SK-N-SH (cell line): ENCODE measurements at regions not wholly inside any gene's neighbourhood (a gene's known extent, or its start where the extent isn't known, plus 50 kb on each side); places are given as distances from the start of the nearest gene placed in this dataset.

ENCODE experiments used
- CTCF ChIA-PET: fragments of 300-600, 350-600 bp; formaldehyde crosslinking; extraction: SDS; loops from one replicate; lab custom pipeline; 2021; lab: Yijun Ruan, JAX
- POLR2A ChIA-PET: fragments of 350-600 bp; sonication (Branson Sonifier 250); formaldehyde crosslinking; extraction: SDS; loops from one replicate; lab custom pipeline; 2020; ENCODE audit warnings: antibody characterized with exemption, inconsistent platforms; lab: Yijun Ruan, JAX
- DNase-seq: peaks from one replicate; pipeline ENCODE4 v3.0.0; 2012
- H2AFZ ChIP-seq: fragments of 200-600 bp; sonication (generic); 2 replicates; pipeline ENCODE4 v1.8.1; 2016; ENCODE audit warnings: antibody characterized with exemption, mild to moderate bottlenecking, low read depth
- H3F3A ChIP-seq: fragments of 200-600 bp; sonication (generic); replicated peaks from 2 replicates; pipeline ENCODE3; 2016; ENCODE audit warnings: antibody characterized with exemption, mild to moderate bottlenecking; ENCODE audit not compliant: insufficient read depth
- H3K27ac ChIP-seq, 2 experiments: fragments of 200-500 bp in 1 of 2; fragments of 200-600 bp in 1 of 2; sonication (Bioruptor generic) in 1 of 2; sonication (generic), shearing (Covaris generic) in 1 of 2; 2 replicates each; pipeline versions ENCODE4 v1.5.1 to v1.6.1; 2014 to 2016; ENCODE audit warnings: low read depth in 2 of 2, inconsistent platforms in 1 of 2, low read length in 1 of 2, mild to moderate bottlenecking in 1 of 2, mixed read lengths in 1 of 2
- H3K27me3 ChIP-seq: fragments of 200-600 bp; sonication (generic), shearing (Covaris generic); 2 replicates; pipeline ENCODE4 v1.6.1; 2016; ENCODE audit warnings: mixed run types; ENCODE audit not compliant: insufficient read depth
- H3K36me3 ChIP-seq, 2 experiments: fragments of 200-500 bp in 1 of 2; fragments of 200-600 bp in 1 of 2; sonication (Bioruptor generic) in 1 of 2; sonication (generic) in 1 of 2; replicated peaks in 1 of 2; 2 replicates each; pipeline versions ENCODE3 to v1.5.1; 2014 to 2016; ENCODE audit warnings: low read length in 1 of 2, mild to moderate bottlenecking in 1 of 2; ENCODE audit not compliant: insufficient read depth in 2 of 2, control insufficient read depth in 1 of 2
- H3K4me1 ChIP-seq, 2 experiments: fragments of 200-500 bp in 1 of 2; fragments of 200-600 bp in 1 of 2; sonication (Bioruptor generic) in 1 of 2; sonication (generic), shearing (Covaris generic) in 1 of 2; 2 replicates each; pipeline versions ENCODE4 v1.5.1 to v1.6.1; 2014 to 2016; ENCODE audit warnings: low read depth in 1 of 2, low read length in 1 of 2, mixed run types in 1 of 2; ENCODE audit not compliant: insufficient read depth in 2 of 2, control insufficient read depth in 1 of 2
- H3K4me2 ChIP-seq: fragments of 200-600 bp; sonication (generic), shearing (Covaris generic); 2 replicates; pipeline ENCODE4 v1.6.1; 2017; ENCODE audit warnings: mixed run types
- H3K4me3 ChIP-seq, 2 experiments: fragments of 200-500 bp in 1 of 2; fragments of 200-600 bp in 1 of 2; sonication (Bioruptor generic) in 1 of 2; sonication (generic), shearing (Covaris generic) in 1 of 2; 2 replicates each; pipeline versions ENCODE4 v1.5.1 to v1.8.1; 2014 to 2016; ENCODE audit warnings: low read depth in 2 of 2, inconsistent platforms in 1 of 2, low read length in 1 of 2, mild to moderate bottlenecking in 1 of 2, mixed read lengths in 1 of 2, moderate library complexity in 1 of 2
- H3K79me2 ChIP-seq: fragments of 200-600 bp; sonication (generic); 2 replicates; pipeline ENCODE4 v1.8.1; 2017; ENCODE audit warnings: mild to moderate bottlenecking; ENCODE audit not compliant: insufficient read depth
- H3K9ac ChIP-seq: fragments of 200-600 bp; sonication (generic); 2 replicates; pipeline ENCODE4 v1.6.1; 2017; ENCODE audit warnings: mixed run types
- H3K9me2 ChIP-seq: fragments of 200-600 bp; sonication (generic); 2 replicates; pipeline ENCODE4 v1.6.1; 2017; ENCODE audit warnings: mixed run types
- H3K9me3 ChIP-seq: fragments of 200-600 bp; sonication (generic); 2 replicates; pipeline ENCODE4 v1.6.1; 2017; ENCODE audit warnings: mixed run types, mild to moderate bottlenecking, moderate library complexity
- H4K20me1 ChIP-seq: fragments of 200-600 bp; sonication (generic); 2 replicates; pipeline ENCODE4 v1.6.1; 2017; ENCODE audit warnings: mild to moderate bottlenecking, mixed run types; ENCODE audit not compliant: insufficient read depth
- CHD2 ChIP-seq: fragments of 150-350 bp; IDR thresholded peaks from 2 replicates; pipeline ENCODE4 v1.6.1; 2018; ENCODE audit warnings: low read length; ENCODE audit not compliant: partially characterized antibody
- CTCF ChIP-seq: fragments of 200-600 bp; sonication (generic); IDR thresholded peaks from 2 replicates; pipeline ENCODE4 v1.6.1; 2017; ENCODE audit warnings: antibody characterized with exemption, mild to moderate bottlenecking, moderate library complexity
- ELF1 ChIP-seq: IDR thresholded peaks from 2 replicates; pipeline ENCODE4 v1.4.0; 2012
- EP300 ChIP-seq, 2 experiments: IDR thresholded peaks; 2 replicates each; pipeline versions ENCODE4 v1.4.0 to v1.6.1; 2012; ENCODE audit warnings: borderline replicate concordance in 1 of 2, low read depth in 1 of 2, low read length in 1 of 2
- EZH2phosphoT487 ChIP-seq: fragments of 200-600 bp; sonication (generic); IDR thresholded peaks from 2 replicates; pipeline ENCODE4 v1.6.1; 2017; ENCODE audit warnings: low read depth, mixed run types, mild to moderate bottlenecking, antibody characterized with exemption, moderate library complexity, borderline replicate concordance
- FOSL2 ChIP-seq: IDR thresholded peaks from 2 replicates; pipeline ENCODE4 v1.4.0; 2012; ENCODE audit warnings: low read depth, mild to moderate bottlenecking, moderate library complexity, borderline replicate concordance
- GATA2 ChIP-seq: sonication (generic); formaldehyde crosslinking; IDR thresholded peaks from 2 replicates; pipeline ENCODE4 v1.5.0; 2020; ENCODE audit warnings: mild to moderate bottlenecking, missing genetic modification reagents
- MEF2A ChIP-seq: IDR thresholded peaks from 2 replicates; pipeline ENCODE4 v1.4.0; 2012; ENCODE audit warnings: low read depth, borderline replicate concordance
- MXI1 ChIP-seq: IDR thresholded peaks from 2 replicates; pipeline ENCODE4 v1.6.1; 2012; ENCODE audit warnings: mild to moderate bottlenecking, low read depth, low read length, improper control_type of control experiment
- NFIC ChIP-seq: IDR thresholded peaks from 2 replicates; pipeline ENCODE4 v1.4.0; 2012; ENCODE audit warnings: borderline replicate concordance
- POLR2AphosphoS5 ChIP-seq: IDR thresholded peaks from 2 replicates; pipeline ENCODE4 v1.6.1; 2012; ENCODE audit warnings: low read depth, low read length
- RCOR1 ChIP-seq: fragments of 150-350 bp; IDR thresholded peaks from 2 replicates; pipeline ENCODE4 v1.6.1; 2017; ENCODE audit warnings: antibody characterized with exemption, low read length
- RXRA ChIP-seq: IDR thresholded peaks from 2 replicates; pipeline ENCODE4 v1.4.0; 2012; ENCODE audit warnings: low read depth, mild to moderate bottlenecking, borderline replicate concordance
- SIN3A ChIP-seq: IDR thresholded peaks from 2 replicates; pipeline ENCODE4 v1.6.1; 2012; ENCODE audit warnings: low read depth, mild to moderate bottlenecking, low read length, moderate library complexity, borderline replicate concordance
- SMC3 ChIP-seq: IDR thresholded peaks from 2 replicates; pipeline ENCODE4 v1.6.1; 2012; ENCODE audit warnings: low read depth, low read length, improper control_type of control experiment
- TAF1 ChIP-seq: IDR thresholded peaks from 2 replicates; pipeline ENCODE4 v1.6.1; 2012; ENCODE audit warnings: low read depth, mild to moderate bottlenecking, low read length, moderate library complexity, borderline replicate concordance
- TCF12 ChIP-seq: IDR thresholded peaks from 2 replicates; pipeline ENCODE4 v1.4.0; 2012
- TEAD4 ChIP-seq: IDR thresholded peaks from 2 replicates; pipeline ENCODE4 v1.4.0; 2012; ENCODE audit warnings: mild to moderate bottlenecking, borderline replicate concordance; ENCODE audit not compliant: insufficient read depth
- YY1 ChIP-seq: IDR thresholded peaks from 2 replicates; pipeline ENCODE4 v1.4.0; 2012; ENCODE audit warnings: low read depth, mild to moderate bottlenecking
- WGBS: methylation state at CpG from one replicate; pipeline ENCODE4 v1.1.6; 2017; ENCODE audit warnings: low lambda C conversion rate; 5-methylcytosine and 5-hydroxymethylcytosine counted together
- TF ChIP-seq, protein P1 (sequence below): IDR thresholded peaks from 2 replicates; pipeline ENCODE4; 2012

GRCh38 chr2:18426174-18426573 lies 134.3 kb downstream of the RDH14 start (continued):
- TF ChIP-seq FOSL2: no peak
- TF ChIP-seq POLR2AphosphoS5: no peak
- TF ChIP-seq RCOR1: no peak
- no peak for TF ChIP-seq EP300 (IDR thresholded peaks at IDR 0.05; ENCODE audit: borderline replicate concordance in 1 of 2, low read depth in 1 of 2, low read length in 1 of 2)

DNA sequence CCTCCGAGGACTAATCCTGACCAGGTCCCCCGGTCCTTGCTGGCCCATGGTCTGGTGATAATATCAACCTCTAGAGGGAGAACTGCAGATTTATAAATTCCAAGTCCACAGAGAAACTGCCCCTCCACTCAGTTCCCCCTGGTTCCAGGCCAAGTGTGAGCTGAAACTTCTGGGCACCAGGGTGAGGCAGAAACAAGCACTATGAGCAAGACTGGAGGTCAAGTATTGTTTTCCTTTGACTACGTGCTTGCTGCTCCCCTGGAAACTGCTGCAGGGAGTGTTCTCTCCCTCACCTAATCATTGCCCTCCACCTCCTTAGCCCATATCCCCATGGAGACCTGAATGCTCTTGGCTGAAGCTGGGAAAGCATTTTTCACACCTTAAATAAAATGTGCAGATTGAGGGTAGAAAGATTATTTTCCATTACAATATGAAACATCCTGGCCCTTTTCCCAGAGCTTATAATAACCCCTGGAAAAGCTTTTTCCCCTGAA lies 135.2 kb downstream of the RDH14 start:
- no peaks in the 10 kb centered on the region for H3K27me3 ChIP-seq
- no peak overlapping the region for H3K9ac ChIP-seq
- H3K9me3 ChIP-seq: no peaks in the 10 kb centered on the region
- no peaks in the 10 kb centered on the region for H3K36me3 ChIP-seq
- no peak overlapping the region for H2AFZ ChIP-seq
- DNase-seq: no peak
- no peak overlapping the region for H3K4me3 ChIP-seq
- H3K27ac ChIP-seq: no peak overlapping the region
- POLR2A ChIA-PET: no interaction called here
- no peaks in the 10 kb centered on the region for H3K9me2 ChIP-seq
- H4K20me1 ChIP-seq: no peaks in the 10 kb centered on the region
- TF ChIP-seq, protein P1, sequence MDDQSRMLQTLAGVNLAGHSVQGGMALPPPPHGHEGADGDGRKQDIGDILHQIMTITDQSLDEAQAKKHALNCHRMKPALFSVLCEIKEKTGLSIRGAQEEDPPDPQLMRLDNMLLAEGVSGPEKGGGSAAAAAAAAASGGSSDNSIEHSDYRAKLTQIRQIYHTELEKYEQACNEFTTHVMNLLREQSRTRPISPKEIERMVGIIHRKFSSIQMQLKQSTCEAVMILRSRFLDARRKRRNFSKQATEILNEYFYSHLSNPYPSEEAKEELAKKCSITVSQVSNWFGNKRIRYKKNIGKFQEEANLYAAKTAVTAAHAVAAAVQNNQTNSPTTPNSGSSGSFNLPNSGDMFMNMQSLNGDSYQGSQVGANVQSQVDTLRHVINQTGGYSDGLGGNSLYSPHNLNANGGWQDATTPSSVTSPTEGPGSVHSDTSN: no peak
- TF ChIP-seq, all 33 proteins: peak for 0
- WGBS: 29% methylated on average over 3 of the region's 3 CpGs
- Histone ChIP-seq H3K4me1 (no peaks in the 10 kb centered on the region; a peak in 1 of 4 replicates), H3K4me2 (no peak overlapping the region), H3K79me2 (no peaks in the 10 kb centered on the region), H3F3A (no peaks in the 10 kb centered on the region)
- CTCF ChIA-PET: interaction anchor here (0.8 to 2.3 kb wide), 9 partner anchors 10 to 1439 kb away, joined by 3 to 9 read pairs (median 5); no protein-coding TSS in a partner anchor

DNA sequence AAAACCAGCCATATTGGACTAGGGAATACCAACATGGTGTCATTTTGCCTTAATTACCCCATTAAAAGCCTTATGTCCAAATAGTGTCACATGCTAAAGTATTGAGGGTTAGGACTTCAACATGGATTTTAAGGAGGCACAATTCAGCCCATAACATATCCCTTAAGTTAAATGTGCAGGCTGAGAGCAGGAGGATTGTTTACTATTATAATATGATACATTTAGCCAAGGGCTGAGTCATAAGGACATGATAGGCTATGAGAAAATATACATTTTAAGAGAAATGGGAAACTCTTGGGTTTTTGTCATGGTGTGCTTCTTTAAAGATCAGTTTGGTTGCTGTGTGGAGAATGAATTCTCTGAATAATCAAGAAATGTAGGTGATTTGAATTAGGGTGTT lies 136.8 kb downstream of the RDH14 start:
- H3K27ac ChIP-seq: no peak overlapping the region
- no peak overlapping the region for H3K4me2 ChIP-seq
- H3K36me3 ChIP-seq: no peaks in the 10 kb centered on the region
- ChIA-PET CTCF (interaction anchor here (1.8 to 2.3 kb wide), 2 partner anchors 12 to 18 kb away, joined by 7 to 9 read pairs; no protein-coding TSS in a partner anchor), POLR2A (no interaction called here)
- H4K20me1 ChIP-seq: no peaks in the 10 kb centered on the region
- TF ChIP-seq GATA2 (CRISPR knock-in tag) (no peak), RCOR1 (no peak), YY1 (no peak), ELF1 (no peak), SMC3 (no peak), TEAD4 (no peak), SIN3A (no peak), TCF12 (no peak), NFIC (no peak), TAF1 (no peak), CHD2 (no peak), RXRA (no peak), EZH2phosphoT487 (no peak), CTCF (no peak), MEF2A (no peak), MXI1 (no peak)
- TF ChIP-seq, protein P1: no peak
- no peaks in the 10 kb centered on the region for H3K79me2 ChIP-seq
- H3K9me2 ChIP-seq: no peaks in the 10 kb centered on the region
- no peaks in the 10 kb centered on the region; a peak in 1 of 4 replicates for H3K4me1 ChIP-seq
- H3K9ac ChIP-seq: no peak overlapping the region
- no peak for DNase-seq
- H2AFZ ChIP-seq: no peak overlapping the region
- no peak overlapping the region for H3K4me3 ChIP-seq
- no peaks in the 10 kb centered on the region for H3K27me3 ChIP-seq
- no peaks in the 10 kb centered on the region for H3K9me3 ChIP-seq
- H3F3A ChIP-seq: no peaks in the 10 kb centered on the region
